ENCODE measurements at regions not wholly inside any gene's neighbourhood (a gene's known extent, or its start where the extent isn't known, plus 50 kb on each side); places are given as distances from the start of the nearest gene placed in this dataset.

- TF ChIP-seq ZNF232 (CRISPR knock-in tag; IDR thresholded peaks at IDR 0.05) (0 out of 2 replicates have a peak, but pooled peaks have one; percentile 86), TEAD4 (CRISPR knock-in tag; IDR thresholded peaks at IDR 0.05) (no peak), CTCF (IDR thresholded peaks at IDR 0.05) (no peak), E2F4 (CRISPR knock-in tag; IDR thresholded peaks at IDR 0.05; ENCODE audit: borderline replicate concordance, low read depth) (no peak), CREB1 (CRISPR knock-in tag; IDR thresholded peaks at IDR 0.05) (no peak), STAT6 (CRISPR knock-in tag; conservative IDR thresholded peaks at IDR 0.05; ENCODE audit: low read depth) (no peak), ZNF219 (CRISPR knock-in tag; IDR thresholded peaks at IDR 0.05; ENCODE audit: borderline replicate concordance) (0 out of 2 replicates have a peak, but pooled peaks have one; percentile 41), ESRRA (CRISPR knock-in tag; IDR thresholded peaks at IDR 0.05; ENCODE audit: borderline replicate concordance) (no peak), JUN (CRISPR knock-in tag; IDR thresholded peaks at IDR 0.05) (peak; percentile 69; the same call in 1 of the 2 replicates), CBFB (CRISPR knock-in tag; IDR thresholded peaks at IDR 0.05; ENCODE audit: low read depth) (no peak), SP1 (CRISPR knock-in tag; conservative IDR thresholded peaks at IDR 0.05) (no peak), GTF2I (CRISPR knock-in tag; conservative IDR thresholded peaks at IDR 0.05) (no peak)
Measured at GRCh38 chr1:50308878-50309277, 114.4 kb downstream of the DMRTA2 start.

Data from WTC11 (cell line).